Aorta (tissue), 5 donors: ENCODE measurements at regions not wholly inside any gene's neighbourhood (a gene's known extent, or its start where the extent isn't known, plus 50 kb on each side); places are given as distances from the start of the nearest gene placed in this dataset.

Experiments
- ATAC-seq: fragments of 200-7000 bp; cut with Tn5 transposase; one replicate; pipeline ENCODE4 v1.9.1; 2022; ENCODE audit warnings: moderate library complexity; ENCODE audit not compliant: low FRiP score
- DNase-seq, 2 donors: peaks; one replicate each; pipeline ENCODE4 v3.0.0-alpha.2; 2020
- H3K27ac ChIP-seq, 2 donors: one replicate each; pipeline ENCODE4 v1.5.1; 2013; ENCODE audit warnings: low read length in 2 of 2, mild to moderate bottlenecking in 2 of 2, moderate library complexity in 2 of 2, control low read depth in 1 of 2, inconsistent platforms in 1 of 2, low read depth in 1 of 2
- H3K27me3 ChIP-seq, 2 donors: one replicate each; pipeline ENCODE4 v1.6.1; 2013; ENCODE audit warnings: control low read depth in 1 of 2, low read length in 1 of 2, mild to moderate bottlenecking in 1 of 2, moderate library complexity in 1 of 2; ENCODE audit not compliant: insufficient read depth in 2 of 2, control insufficient read depth in 1 of 2
- H3K36me3 ChIP-seq, 2 donors: one replicate each; pipeline ENCODE4 v1.6.1; 2013; ENCODE audit warnings: control low read depth in 1 of 2, low read length in 1 of 2, mild to moderate bottlenecking in 1 of 2; ENCODE audit not compliant: insufficient read depth in 2 of 2, control insufficient read depth in 1 of 2
- H3K4me1 ChIP-seq, 2 donors: one replicate each; pipeline ENCODE4 v1.6.1; 2013; ENCODE audit warnings: low read length in 2 of 2, control low read depth in 1 of 2, mild to moderate bottlenecking in 1 of 2, moderate library complexity in 1 of 2; ENCODE audit not compliant: insufficient read depth in 2 of 2, control insufficient read depth in 1 of 2
- H3K4me3 ChIP-seq, 2 donors: one replicate each; pipeline ENCODE4 v1.5.1; 2013; ENCODE audit warnings: low read length in 2 of 2, control low read depth in 1 of 2, mild to moderate bottlenecking in 1 of 2
- H3K9me3 ChIP-seq: one replicate; pipeline ENCODE4 v1.6.1; 2013; ENCODE audit warnings: mild to moderate bottlenecking, low read length; ENCODE audit not compliant: control insufficient read depth
- WGBS, 2 donors: extraction: QIAGEN DNeasy Blood & Tissue Kit; methylation state at CpG; one replicate each; pipeline ENCODE4 v1.1.7; 2013; 5-methylcytosine and 5-hydroxymethylcytosine counted together
- intact Hi-C, 2 donors: fragments of 100-400 bp; cut with DNase I; formaldehyde crosslinking; loops; one replicate each; pipeline versions ENCODE4 v1.14.2 to v1.15.0; 2022
- donor health status: healthy with polysubstance abuse.
- donor health status: Bipolar disorder and iron deficiency.
- donor health status: DM: no; HTN: no; CAD: no.
- donor health status: DM: no; HTN: no; CAD: no.
- donor health status: DM: yes; HTN: yes; CAD: no.

DNA sequence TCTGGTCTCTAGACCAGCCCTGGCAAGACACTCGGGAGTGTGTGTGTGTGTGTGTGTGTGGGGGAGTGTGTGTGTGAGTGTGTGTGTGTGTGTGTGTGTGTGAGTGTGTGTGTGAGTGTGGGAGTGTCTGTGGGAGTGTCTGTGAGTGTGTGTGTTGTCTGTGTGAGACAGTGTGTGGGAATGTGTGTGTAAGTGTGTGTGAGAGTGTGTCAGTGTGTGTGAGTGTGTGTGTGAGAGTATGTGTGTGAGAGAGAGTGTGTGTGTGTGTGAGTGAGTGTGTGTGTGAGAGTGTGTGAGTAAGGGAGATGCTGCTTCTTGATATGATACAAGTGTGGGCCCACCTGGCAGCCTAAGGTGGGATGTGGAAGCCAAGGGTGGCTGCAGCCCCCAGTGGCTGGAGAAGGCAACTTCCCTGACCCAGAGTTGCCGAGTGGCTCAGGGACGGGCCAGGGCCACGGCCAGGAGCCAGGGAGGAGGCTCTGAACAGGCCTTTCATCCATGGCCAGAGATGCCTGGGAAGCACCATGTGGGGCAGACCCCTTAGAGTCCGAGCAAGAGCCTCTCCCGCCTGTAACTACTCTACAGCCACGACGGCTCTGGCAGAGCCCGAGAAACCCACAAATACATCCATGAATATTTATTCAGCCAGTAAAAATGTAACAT is 159.3 kb upstream of the MYCN start:
- ATAC-seq = no peak
- H3K27me3 ChIP-seq = no peaks in the 10 kb centered on the region
- 43 to 50% methylated on average over 9 of the region's 9 CpGs for WGBS, 2 donors

GRCh38 chr2:15782009-15782751 is 158.2 kb upstream of the MYCN start:
- H3K4me3 ChIP-seq = no peak overlapping the region
- ATAC-seq = no peak
- no peaks in the 10 kb centered on the region for H3K36me3 ChIP-seq
- H3K9me3 ChIP-seq = no peaks in the 10 kb centered on the region
- intact Hi-C loops = no loop called here
- no peaks in the 10 kb centered on the region for H3K4me1 ChIP-seq
- no peaks in the 10 kb centered on the region for H3K27me3 ChIP-seq
- H3K27ac ChIP-seq = no peak overlapping the region
- no peak for DNase-seq
- 31 to 39% methylated on average over 16 of the region's 16 CpGs for WGBS, 2 donors

More for the DNA sequence above, 159.3 kb upstream of the MYCN start:
- intact Hi-C loops = no loop called here
- no peak for DNase-seq
- H3K4me1 ChIP-seq = no peaks in the 10 kb centered on the region
- no peak overlapping the region for H3K4me3 ChIP-seq
- no peak overlapping the region for H3K27ac ChIP-seq
- no peaks in the 10 kb centered on the region for H3K36me3 ChIP-seq
- no peaks in the 10 kb centered on the region for H3K9me3 ChIP-seq

- ATAC-seq (no peak), DNase-seq (no peak)
- no peaks in the 10 kb centered on the region for H3K36me3 ChIP-seq
- H3K4me1 ChIP-seq = no peaks in the 10 kb centered on the region
- WGBS, 2 donors = 85 to 87% methylated on average over 7 of the region's 7 CpGs
- H3K9me3 ChIP-seq = no peaks in the 10 kb centered on the region
- no peak overlapping the region for H3K27ac ChIP-seq
- H3K4me3 ChIP-seq = no peak overlapping the region
- H3K27me3 ChIP-seq = no peaks in the 10 kb centered on the region
- intact Hi-C loops = no loop called here
Measured at GRCh38 chr2:15782769-15783294, 157.5 kb upstream of the MYCN start.

DNA sequence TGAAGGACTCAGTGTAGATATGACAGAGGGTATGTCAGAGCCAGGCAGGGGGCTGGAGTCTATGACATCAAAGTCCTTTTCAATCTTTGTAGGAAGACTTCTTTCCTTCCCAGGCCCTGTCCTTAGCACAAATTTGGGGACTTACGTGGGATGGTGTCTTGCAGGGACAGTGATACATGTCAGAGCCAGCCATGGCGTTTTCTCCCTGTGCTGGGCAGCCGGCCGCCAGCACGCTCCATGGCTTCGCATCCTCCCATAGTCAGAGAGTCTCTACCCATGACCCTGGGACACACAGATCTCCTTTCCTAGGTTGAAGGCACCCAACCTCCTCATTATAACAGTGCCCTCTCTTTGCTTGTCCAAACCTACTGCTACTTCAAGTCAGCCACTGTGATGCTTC is 156.9 kb upstream of the MYCN start:
- WGBS, 2 donors = 91 to 93% methylated on average over 6 of the region's 6 CpGs
- no peaks in the 10 kb centered on the region for H3K4me1 ChIP-seq
- no peaks in the 10 kb centered on the region for H3K27me3 ChIP-seq
- intact Hi-C loops = no loop called here
- ATAC-seq (no peak), DNase-seq (peak in 1 of 2 donors; percentile 38)
- H3K9me3 ChIP-seq = no peaks in the 10 kb centered on the region
- H3K36me3 ChIP-seq = no peaks in the 10 kb centered on the region
- H3K27ac ChIP-seq = no peak overlapping the region
- H3K4me3 ChIP-seq = no peak overlapping the region

DNA sequence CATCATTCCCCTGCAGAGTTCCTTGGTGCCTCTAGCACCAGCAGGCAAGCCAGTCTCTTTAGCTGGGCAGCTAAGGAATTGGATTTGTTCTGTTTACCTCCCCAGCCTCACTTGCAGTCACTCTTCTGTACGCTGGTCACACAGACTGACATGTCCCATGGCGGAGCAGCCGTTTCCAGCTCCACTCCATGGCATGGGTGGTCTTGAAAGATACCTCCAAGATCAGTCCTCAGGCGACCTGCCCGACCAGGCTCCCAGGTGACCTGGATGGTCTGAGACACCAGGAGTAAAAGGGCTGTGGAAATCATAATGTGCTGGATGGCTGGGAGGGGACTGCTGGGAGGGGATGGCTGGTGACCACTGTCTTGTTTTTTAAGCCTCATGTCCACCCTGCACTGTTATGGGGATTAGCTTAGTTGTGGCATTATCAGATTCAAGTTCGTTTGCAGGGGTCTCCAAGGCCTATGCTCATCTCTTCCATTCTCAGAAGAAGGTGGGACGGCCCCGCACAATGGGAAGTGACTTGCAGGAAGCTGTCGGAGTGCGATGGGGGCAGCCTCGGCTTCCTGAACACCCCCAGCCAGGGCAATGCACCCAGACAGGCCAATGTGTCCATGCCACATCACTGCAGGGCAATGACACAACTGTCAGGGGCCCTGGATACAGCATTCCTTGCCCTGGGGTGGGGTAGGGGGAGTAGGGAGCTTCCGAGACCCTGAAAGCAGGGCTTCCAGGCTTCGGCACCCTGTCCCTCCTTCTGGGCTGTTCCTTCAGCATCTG is 156.1 kb upstream of the MYCN start:
- ATAC-seq (no peak), DNase-seq (no peak)
- Histone ChIP-seq H3K27ac (no peak overlapping the region), H3K27me3 (no peaks in the 10 kb centered on the region), H3K4me3 (no peak overlapping the region), H3K4me1 (no peaks in the 10 kb centered on the region), H3K9me3 (no peaks in the 10 kb centered on the region), H3K36me3 (no peaks in the 10 kb centered on the region)
- intact Hi-C loops = no loop called here
- WGBS, 2 donors = 81 to 86% methylated on average over 13 of the region's 13 CpGs

DNA sequence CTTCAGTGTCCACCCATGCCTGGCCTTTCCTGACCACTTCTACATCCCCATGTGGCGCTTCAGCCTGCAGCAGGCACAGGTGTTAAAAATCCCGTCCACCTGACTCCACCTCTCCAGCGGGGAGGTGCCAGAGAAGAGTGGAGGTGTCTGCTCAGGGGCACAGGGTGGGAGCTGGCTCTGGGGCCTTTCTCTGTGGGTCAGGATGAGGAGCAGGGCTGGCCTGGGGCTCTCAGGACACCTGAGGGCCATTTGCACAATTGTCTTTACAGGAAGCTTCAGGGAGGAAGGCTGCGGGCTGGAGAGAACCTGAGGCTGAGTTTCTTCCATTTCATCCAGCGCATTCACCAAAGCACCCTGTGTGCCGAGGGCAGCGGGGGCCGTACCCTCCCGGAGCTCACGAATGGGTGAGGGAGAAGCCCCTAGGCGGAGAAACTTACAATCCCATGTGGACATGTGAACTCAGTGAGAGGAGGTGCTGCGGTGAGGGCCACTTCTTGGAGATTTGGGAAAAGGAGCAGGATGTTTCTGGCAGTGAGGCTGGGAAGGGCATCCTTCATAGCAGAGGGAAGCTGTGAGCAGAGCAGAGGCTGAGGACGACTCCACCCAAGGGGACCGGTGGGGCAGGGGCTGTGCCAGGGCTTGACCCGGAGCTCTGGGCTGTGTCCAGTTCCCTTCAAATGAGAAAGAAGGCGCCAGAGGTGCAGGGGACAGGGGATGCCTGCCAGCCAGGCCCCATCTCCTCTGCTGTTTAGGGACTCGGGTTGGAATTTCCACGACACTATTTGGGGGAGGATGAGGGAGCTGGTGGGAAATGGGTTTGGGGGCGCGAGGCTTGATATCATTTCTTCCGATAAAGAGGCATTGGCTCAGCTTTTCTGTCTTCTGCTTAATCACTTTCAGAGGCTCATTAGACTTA is 155.2 kb upstream of the MYCN start:
- intact Hi-C loops = no loop called here
- Histone ChIP-seq H3K27ac (no peak overlapping the region), H3K27me3 (no peaks in the 10 kb centered on the region), H3K4me1 (no peaks in the 10 kb centered on the region), H3K36me3 (no peaks in the 10 kb centered on the region), H3K9me3 (no peaks in the 10 kb centered on the region), H3K4me3 (no peak overlapping the region)
- DNase-seq (no peak), ATAC-seq (no peak)
- 80 to 81% methylated on average over 21 of the region's 21 CpGs for WGBS, 2 donors

DNA sequence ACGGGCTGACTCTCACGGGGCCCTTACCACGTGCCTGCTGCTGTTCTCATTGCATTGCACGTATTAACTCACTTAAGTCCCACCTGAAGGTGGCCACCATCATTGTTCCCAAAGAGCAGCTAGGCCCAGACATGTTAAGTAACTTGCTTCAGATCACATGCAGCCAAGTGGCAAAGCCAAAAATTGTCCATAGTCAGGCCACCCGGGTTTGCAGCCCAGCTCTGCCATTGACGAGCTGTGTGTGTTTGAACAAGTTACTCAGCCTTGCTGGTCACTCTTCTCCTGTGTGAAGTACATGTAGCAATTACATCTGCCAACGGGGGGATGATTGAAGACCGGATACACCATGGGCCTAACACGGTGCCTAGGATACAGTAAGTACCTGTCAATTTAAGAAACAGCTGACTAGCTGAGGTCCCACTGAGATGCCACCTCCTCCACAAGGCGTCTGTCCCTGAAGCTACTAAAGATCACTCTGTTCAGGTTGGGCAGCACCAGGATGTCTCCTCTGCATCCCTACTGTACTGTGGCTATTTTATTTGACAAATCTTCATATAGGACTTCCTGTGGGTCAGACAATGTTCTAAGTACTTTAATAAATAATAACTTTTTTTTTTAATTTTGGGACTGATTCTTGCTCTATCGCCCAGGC is 154.2 kb upstream of the MYCN start:
- Histone ChIP-seq H3K27ac (no peak overlapping the region), H3K27me3 (no peaks in the 10 kb centered on the region), H3K4me3 (no peak overlapping the region), H3K9me3 (no peaks in the 10 kb centered on the region), H3K4me1 (no peaks in the 10 kb centered on the region), H3K36me3 (no peaks in the 10 kb centered on the region)
- DNase-seq (no peak), ATAC-seq (no peak)
- WGBS, 2 donors = 78 to 87% methylated on average over 11 of the region's 11 CpGs
- intact Hi-C loops = no loop called here

DNA sequence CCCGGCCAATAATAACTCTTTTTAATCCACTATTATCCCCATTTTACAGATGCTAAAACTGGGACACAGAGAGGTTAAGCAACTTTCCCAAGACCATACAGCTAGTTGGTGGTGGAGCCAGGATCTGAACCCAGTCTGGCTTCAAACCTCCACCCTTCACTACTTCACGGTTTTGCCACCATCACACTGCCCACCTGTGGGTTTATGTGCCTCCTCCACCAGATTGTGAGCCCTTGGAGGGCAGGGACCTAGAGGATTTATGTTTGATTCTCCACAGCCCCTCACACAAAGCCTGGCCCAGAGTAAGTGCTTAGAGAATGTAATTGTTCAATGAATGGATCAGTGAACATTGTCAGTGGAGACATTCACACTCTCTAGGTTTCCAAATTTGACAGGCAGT is 153.4 kb upstream of the MYCN start:
- ATAC-seq (no peak), DNase-seq (no peak)
- Histone ChIP-seq H3K9me3 (no peaks in the 10 kb centered on the region), H3K27ac (no peak overlapping the region), H3K4me3 (no peak overlapping the region), H3K36me3 (no peaks in the 10 kb centered on the region), H3K27me3 (no peaks in the 10 kb centered on the region), H3K4me1 (no peaks in the 10 kb centered on the region)
- intact Hi-C loops = no loop called here
- 81 to 85% methylated on average over 2 of the region's 2 CpGs for WGBS, 2 donors
